ENCODE measurements at regions not wholly inside any gene's neighbourhood (a gene's known extent, or its start where the extent isn't known, plus 50 kb on each side); places are given as distances from the start of the nearest gene placed in this dataset.

DNA sequence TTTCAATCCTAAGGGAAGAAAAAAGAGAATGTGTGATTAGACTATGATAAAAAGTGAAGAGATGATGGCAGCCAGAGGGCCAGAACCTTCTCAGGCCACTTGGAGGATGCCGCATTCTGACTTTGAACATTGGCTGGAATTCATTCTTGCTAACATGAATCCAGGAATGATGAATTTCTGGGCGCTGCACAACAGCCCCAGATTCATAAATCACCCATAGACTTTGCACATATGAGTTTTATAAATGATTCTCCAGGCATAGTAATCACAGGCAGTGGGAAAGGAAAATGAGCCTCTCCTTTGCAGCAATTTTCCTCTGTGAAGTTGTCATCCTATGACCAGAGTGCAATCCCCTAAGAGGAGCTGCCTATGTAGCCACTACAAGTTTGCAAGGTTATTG, 555.4 kb downstream of the KCTD12 start:
- TF ChIP-seq, protein P1, sequence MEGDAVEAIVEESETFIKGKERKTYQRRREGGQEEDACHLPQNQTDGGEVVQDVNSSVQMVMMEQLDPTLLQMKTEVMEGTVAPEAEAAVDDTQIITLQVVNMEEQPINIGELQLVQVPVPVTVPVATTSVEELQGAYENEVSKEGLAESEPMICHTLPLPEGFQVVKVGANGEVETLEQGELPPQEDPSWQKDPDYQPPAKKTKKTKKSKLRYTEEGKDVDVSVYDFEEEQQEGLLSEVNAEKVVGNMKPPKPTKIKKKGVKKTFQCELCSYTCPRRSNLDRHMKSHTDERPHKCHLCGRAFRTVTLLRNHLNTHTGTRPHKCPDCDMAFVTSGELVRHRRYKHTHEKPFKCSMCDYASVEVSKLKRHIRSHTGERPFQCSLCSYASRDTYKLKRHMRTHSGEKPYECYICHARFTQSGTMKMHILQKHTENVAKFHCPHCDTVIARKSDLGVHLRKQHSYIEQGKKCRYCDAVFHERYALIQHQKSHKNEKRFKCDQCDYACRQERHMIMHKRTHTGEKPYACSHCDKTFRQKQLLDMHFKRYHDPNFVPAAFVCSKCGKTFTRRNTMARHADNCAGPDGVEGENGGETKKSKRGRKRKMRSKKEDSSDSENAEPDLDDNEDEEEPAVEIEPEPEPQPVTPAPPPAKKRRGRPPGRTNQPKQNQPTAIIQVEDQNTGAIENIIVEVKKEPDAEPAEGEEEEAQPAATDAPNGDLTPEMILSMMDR (IDR thresholded peaks at IDR 0.05; ENCODE audit: insufficient read depth, low read length): no peak
- TF ChIP-seq SPI1 (IDR thresholded peaks at IDR 0.05; ENCODE audit: borderline replicate concordance, low read depth) (no peak), GABPA (IDR thresholded peaks at IDR 0.05; ENCODE audit: low read depth) (no peak), POLR2AphosphoS5 (IDR thresholded peaks at IDR 0.05; ENCODE audit: low read depth) (no peak)
